SK-N-SH treated with all-trans-retinoic acid at 6 μM for 48 hours (cell line): ENCODE measurements at regions not wholly inside any gene's neighbourhood (a gene's known extent, or its start where the extent isn't known, plus 50 kb on each side); places are given as distances from the start of the nearest gene placed in this dataset.
"Not testable (repeated sequence)": the region's sequence is repeated elsewhere in the genome, so short reads cannot be mapped to it uniquely, and the experiment has no call there.

Experiments
- ATAC-seq: fragments of 200-7000 bp; cut with Tn5 transposase; 3 replicates; pipeline ENCODE4 v1.9.1; 2020; ENCODE audit warnings: mild to moderate bottlenecking, moderate library complexity
- CREB5 ChIP-seq: fragments of 250-450 bp; sonication (Bioruptor Pico); IDR thresholded peaks from 2 replicates; pipeline ENCODE4 v1.5.1; 2020; ENCODE audit warnings: low read depth, mild to moderate bottlenecking, moderate library complexity
- CSDC2 ChIP-seq: fragments of 250-450 bp; sonication (Bioruptor Pico); IDR thresholded peaks from 2 replicates; pipeline ENCODE4 v1.5.0; 2020; ENCODE audit warnings: mild to moderate bottlenecking, moderate library complexity
- CSRNP3 ChIP-seq: fragments of 250-450 bp; sonication (Bioruptor Pico); IDR thresholded peaks from 2 replicates; pipeline ENCODE4 v1.5.1; 2021; ENCODE audit warnings: mild to moderate bottlenecking, moderate library complexity
- ESRRG ChIP-seq: fragments of 250-450 bp; sonication (Bioruptor Pico); IDR thresholded peaks from 2 replicates; pipeline ENCODE4 v1.6.1; 2021; ENCODE audit warnings: mild to moderate bottlenecking
- GLIS3 ChIP-seq: fragments of 250-450 bp; sonication (Bioruptor Pico); IDR thresholded peaks from 2 replicates; pipeline ENCODE4 v1.5.0; 2020; ENCODE audit warnings: mild to moderate bottlenecking, moderate library complexity
- ISL1 ChIP-seq: fragments of 250-450 bp; sonication (Bioruptor Pico); IDR thresholded peaks from 2 replicates; pipeline ENCODE4 v2.1.2; 2022; ENCODE audit warnings: mild to moderate bottlenecking, moderate library complexity
- OSR1 ChIP-seq: fragments of 250-450 bp; sonication (Bioruptor Pico); IDR thresholded peaks from 2 replicates; pipeline ENCODE4 v1.8.0; 2022; ENCODE audit warnings: moderate library complexity, mild to moderate bottlenecking, inconsistent platforms
- PATZ1 ChIP-seq: fragments of 250-450 bp; sonication (Bioruptor Pico); IDR thresholded peaks from 2 replicates; pipeline ENCODE4 v1.8.0; 2020; ENCODE audit warnings: mild to moderate bottlenecking, moderate library complexity, borderline replicate concordance
- POU6F1 ChIP-seq: fragments of 250-450 bp; sonication (Bioruptor Pico); IDR thresholded peaks from 2 replicates; pipeline ENCODE4 v1.8.0; 2021; ENCODE audit warnings: low read depth, mild to moderate bottlenecking, moderate library complexity, borderline replicate concordance
- RARB ChIP-seq: fragments of 250-450 bp; sonication (Bioruptor Pico); IDR thresholded peaks from 2 replicates; pipeline ENCODE4 v1.8.0; 2021; ENCODE audit warnings: mild to moderate bottlenecking, moderate library complexity
- SNAI2 ChIP-seq: fragments of 250-450 bp; sonication (Bioruptor Pico); IDR thresholded peaks from 2 replicates; pipeline ENCODE4 v1.5.0; 2020; ENCODE audit warnings: mild to moderate bottlenecking, moderate library complexity
- TSHZ2 ChIP-seq: fragments of 250-450 bp; sonication (Bioruptor Pico); IDR thresholded peaks from 2 replicates; pipeline ENCODE4 v1.5.0; 2020; ENCODE audit warnings: mild to moderate bottlenecking, moderate library complexity
- ZFP3 ChIP-seq: fragments of 250-450 bp; sonication (Bioruptor Pico); IDR thresholded peaks from 2 replicates; pipeline ENCODE4 v1.5.0; 2020; ENCODE audit warnings: mild to moderate bottlenecking, moderate library complexity
- ZFP30 ChIP-seq: fragments of 450-650 bp; formaldehyde crosslinking; IDR thresholded peaks from 2 replicates; pipeline ENCODE4 v1.5.0; 2022; ENCODE audit warnings: mild to moderate bottlenecking, moderate library complexity
- ZNF565 ChIP-seq: fragments of 450-650 bp; formaldehyde crosslinking; conservative IDR thresholded peaks from 2 replicates; pipeline ENCODE4 v1.5.0; 2020; ENCODE audit warnings: low read depth, mild to moderate bottlenecking, moderate library complexity
- ZNF70 ChIP-seq: fragments of 450-650 bp; formaldehyde crosslinking; IDR thresholded peaks from 2 replicates; pipeline ENCODE4 v1.5.0; 2020; ENCODE audit warnings: mild to moderate bottlenecking, moderate library complexity
- ZNF8 ChIP-seq: fragments of 450-650 bp; formaldehyde crosslinking; IDR thresholded peaks from 2 replicates; pipeline ENCODE4 v1.5.0; 2020; ENCODE audit warnings: mild to moderate bottlenecking, moderate library complexity

- no peak for ATAC-seq
- TF ChIP-seq ESRRG = no peak
- TF ChIP-seq ZFP30 (CRISPR knock-in tag) = no peak
- TF ChIP-seq POU6F1 (CRISPR knock-in tag) = no peak
- no peak for TF ChIP-seq ZNF70 (CRISPR knock-in tag)
- no peak for TF ChIP-seq RARB (CRISPR knock-in tag)
- TF ChIP-seq CSDC2 (CRISPR knock-in tag) = no peak
- TF ChIP-seq ZNF8 = no peak
- TF ChIP-seq ZNF565 (CRISPR knock-in tag) = no peak
- no peak for TF ChIP-seq TSHZ2 (CRISPR knock-in tag)
- no peak for TF ChIP-seq CREB5 (CRISPR knock-in tag)
- TF ChIP-seq SNAI2 (CRISPR knock-in tag) = no peak
- no peak for TF ChIP-seq GLIS3 (CRISPR knock-in tag)
Observed at GRCh38 chr15:35698331-35698730, 152.4 kb upstream of the DPH6 start.

GRCh38 chr15:35698966-35699575, 153.1 kb upstream of the DPH6 start:
- ATAC-seq = no peak

GRCh38 chr15:35700091-35700593, 154.2 kb upstream of the DPH6 start:
- ATAC-seq = not testable (repeated sequence)

More at GRCh38 chr15:35698966-35699575, 153.1 kb upstream of the DPH6 start:
- no peak for TF ChIP-seq ISL1 (CRISPR knock-in tag)
- TF ChIP-seq CREB5 (CRISPR knock-in tag) = no peak
- TF ChIP-seq OSR1 (CRISPR knock-in tag) = no peak
- no peak for TF ChIP-seq PATZ1
- TF ChIP-seq RARB (CRISPR knock-in tag) = no peak
- TF ChIP-seq ZNF565 (CRISPR knock-in tag) = no peak
- no peak for TF ChIP-seq CSRNP3 (CRISPR knock-in tag)
- TF ChIP-seq ZFP3 (CRISPR knock-in tag) = no peak
- TF ChIP-seq, all 23 proteins: peak for 0
